GM18519 (cell line): ENCODE measurements at regions not wholly inside any gene's neighbourhood (a gene's known extent, or its start where the extent isn't known, plus 50 kb on each side); places are given as distances from the start of the nearest gene placed in this dataset.
A peak's percentile ranks its signal among the peaks of the same experiment; 100 is the strongest.
"Not testable (repeated sequence)": the region's sequence is repeated elsewhere in the genome, so short reads cannot be mapped to it uniquely, and the experiment has no call there.

Experiments
- ATAC-seq: cut with Tn5 transposase; IDR thresholded peaks from one replicate; pipeline ENCODE4 v1.9.1; 2021; ENCODE audit warnings: mild to moderate bottlenecking, moderate library complexity; ENCODE audit not compliant: unreplicated experiment, low FRiP score

GRCh38 chr15:60130821-60131220, 126.7 kb downstream of the FOXB1 start:
- ATAC-seq: no peak

GRCh38 chr15:60134609-60135008, 130.5 kb downstream of the FOXB1 start:
- no peak for ATAC-seq

GRCh38 chr15:60135961-60136360, 131.8 kb downstream of the FOXB1 start:
- ATAC-seq: no peak

- ATAC-seq: no peak
Measured at GRCh38 chr15:60137711-60138396, 133.7 kb downstream of the FOXB1 start.

GRCh38 chr15:60138397-60138968, 134.4 kb downstream of the FOXB1 start:
- ATAC-seq: no peak

GRCh38 chr15:60152386-60152785, 148.3 kb downstream of the FOXB1 start:
- no peak for ATAC-seq

GRCh38 chr15:60154764-60155325, 150.7 kb downstream of the FOXB1 start:
- ATAC-seq: no peak

GRCh38 chr15:60155661-60156060, 151.6 kb downstream of the FOXB1 start:
- no peak for ATAC-seq

GRCh38 chr15:60160909-60161308, 156.8 kb downstream of the FOXB1 start:
- no peak for ATAC-seq

GRCh38 chr15:60161704-60162103, 157.6 kb downstream of the FOXB1 start:
- ATAC-seq: no peak

GRCh38 chr15:60162251-60162967, 158.3 kb downstream of the FOXB1 start:
- no peak for ATAC-seq

GRCh38 chr15:60162968-60163355, 158.9 kb downstream of the FOXB1 start:
- no peak for ATAC-seq

- ATAC-seq: no peak
Measured at GRCh38 chr15:60165111-60165510, 161.0 kb downstream of the FOXB1 start.

GRCh38 chr15:60172143-60172542, 168.0 kb downstream of the FOXB1 start:
- no peak for ATAC-seq

- ATAC-seq: peak; percentile 46
Measured at GRCh38 chr15:60179786-60180391, 175.8 kb downstream of the FOXB1 start.

GRCh38 chr15:60181957-60182356, 177.8 kb downstream of the FOXB1 start:
- not testable (repeated sequence) for ATAC-seq

GRCh38 chr15:60183366-60183765, 179.3 kb downstream of the FOXB1 start:
- ATAC-seq: no peak

GRCh38 chr15:60184579-60184978, 180.5 kb downstream of the FOXB1 start:
- no peak for ATAC-seq

- no peak for ATAC-seq
Measured at GRCh38 chr15:60191016-60191415, 186.9 kb downstream of the FOXB1 start.

GRCh38 chr15:60191821-60192220, 187.7 kb downstream of the FOXB1 start:
- no peak for ATAC-seq

GRCh38 chr15:60195611-60196010, 191.5 kb downstream of the FOXB1 start:
- ATAC-seq: no peak
